HG02678 (cell line): ENCODE measurements at regions not wholly inside any gene's neighbourhood (a gene's known extent, or its start where the extent isn't known, plus 50 kb on each side); places are given as distances from the start of the nearest gene placed in this dataset.

Experiments
- ATAC-seq: cut with Tn5 transposase; IDR thresholded peaks from one replicate; pipeline ENCODE4 v1.9.1; 2021; ENCODE audit warnings: mild to moderate bottlenecking, moderate library complexity; ENCODE audit not compliant: unreplicated experiment

DNA sequence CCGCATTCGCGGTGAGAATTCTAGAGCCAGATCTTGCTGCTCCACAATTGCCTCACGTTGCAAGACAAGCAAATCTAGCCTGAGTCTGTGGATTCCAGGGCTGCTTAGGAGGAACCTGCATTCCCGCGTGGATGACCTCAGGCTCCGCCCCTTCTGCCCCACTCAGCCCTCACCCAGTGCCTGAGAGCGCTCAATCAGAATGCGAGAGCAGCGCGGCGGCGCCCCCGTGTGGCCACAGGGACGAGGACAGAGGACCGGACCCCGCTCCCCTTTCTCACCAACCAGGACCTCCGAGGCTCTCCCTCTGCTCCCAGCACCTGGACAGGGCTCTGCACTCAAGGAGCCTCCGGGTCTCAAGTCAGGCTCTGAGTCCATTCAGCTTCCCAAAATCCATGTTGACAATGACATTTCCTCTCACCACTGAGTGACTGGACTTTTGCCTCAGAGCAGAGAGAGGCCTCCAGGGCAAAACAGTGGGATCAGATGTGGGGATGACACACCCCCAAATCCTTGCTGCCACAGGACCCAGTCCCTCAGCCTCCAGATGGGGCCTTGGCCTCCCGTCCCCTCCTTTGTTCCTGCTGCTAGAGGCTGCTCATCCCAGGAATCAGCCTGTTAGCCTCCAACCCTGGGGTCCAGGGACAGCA, 52.0 kb downstream of the RPP21 start:
- peak; percentile 66 for ATAC-seq

- ATAC-seq = no peak
Measured at GRCh38 chr6:30397697-30398096, 52.7 kb downstream of the RPP21 start.

DNA sequence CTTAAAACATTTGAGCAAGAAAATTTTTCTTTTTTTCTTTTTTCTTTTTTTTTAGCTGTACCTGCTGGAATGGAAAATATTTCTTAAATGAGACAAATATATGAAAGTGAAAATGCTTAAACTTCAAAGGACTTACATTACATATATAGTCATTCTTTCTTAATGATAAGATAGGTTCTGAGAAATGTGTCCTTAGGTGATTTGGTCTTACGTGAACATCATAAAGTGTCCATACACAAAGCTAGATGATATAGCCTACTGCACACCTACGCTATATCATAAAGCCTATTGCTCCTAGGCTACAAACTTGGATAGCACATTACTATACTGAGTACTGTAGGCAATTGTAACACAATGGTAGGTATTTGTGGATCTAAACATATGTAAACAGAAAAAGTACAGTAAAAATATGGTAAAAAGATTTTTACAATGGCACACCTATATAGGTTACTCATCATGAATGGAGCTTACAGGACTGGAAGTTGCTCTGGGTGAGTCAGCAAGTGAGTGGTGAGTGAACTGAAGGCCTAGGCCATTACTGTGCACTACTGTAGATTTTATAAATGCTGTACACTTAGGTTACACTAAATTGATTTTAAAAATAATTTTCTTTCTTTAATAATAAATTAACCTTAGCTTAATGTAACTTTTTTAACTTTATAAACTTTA, 54.6 kb downstream of the RPP21 start:
- ATAC-seq = no peak

DNA sequence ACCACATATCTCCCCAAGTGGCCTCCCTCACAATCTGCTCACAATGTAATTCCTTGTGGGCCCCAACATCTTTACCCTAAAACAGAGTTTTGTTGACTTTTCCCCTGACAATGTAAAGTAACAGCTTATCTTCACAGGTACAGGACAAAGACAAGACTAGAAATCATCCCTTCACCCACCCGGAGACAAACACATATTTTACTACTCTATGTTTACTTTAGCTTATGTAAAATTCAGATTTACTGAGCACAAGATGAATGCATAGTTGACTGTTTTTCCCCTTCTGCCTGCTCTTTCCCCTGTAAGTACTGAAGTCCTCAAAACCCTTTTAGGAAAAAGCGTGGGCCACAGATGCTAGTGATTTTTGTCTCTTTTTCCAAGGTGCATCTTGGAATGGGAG, 61.0 kb downstream of the RPP21 start:
- ATAC-seq = no peak

GRCh38 chr6:30409184-30409583, 64.2 kb downstream of the RPP21 start:
- ATAC-seq = no peak

DNA sequence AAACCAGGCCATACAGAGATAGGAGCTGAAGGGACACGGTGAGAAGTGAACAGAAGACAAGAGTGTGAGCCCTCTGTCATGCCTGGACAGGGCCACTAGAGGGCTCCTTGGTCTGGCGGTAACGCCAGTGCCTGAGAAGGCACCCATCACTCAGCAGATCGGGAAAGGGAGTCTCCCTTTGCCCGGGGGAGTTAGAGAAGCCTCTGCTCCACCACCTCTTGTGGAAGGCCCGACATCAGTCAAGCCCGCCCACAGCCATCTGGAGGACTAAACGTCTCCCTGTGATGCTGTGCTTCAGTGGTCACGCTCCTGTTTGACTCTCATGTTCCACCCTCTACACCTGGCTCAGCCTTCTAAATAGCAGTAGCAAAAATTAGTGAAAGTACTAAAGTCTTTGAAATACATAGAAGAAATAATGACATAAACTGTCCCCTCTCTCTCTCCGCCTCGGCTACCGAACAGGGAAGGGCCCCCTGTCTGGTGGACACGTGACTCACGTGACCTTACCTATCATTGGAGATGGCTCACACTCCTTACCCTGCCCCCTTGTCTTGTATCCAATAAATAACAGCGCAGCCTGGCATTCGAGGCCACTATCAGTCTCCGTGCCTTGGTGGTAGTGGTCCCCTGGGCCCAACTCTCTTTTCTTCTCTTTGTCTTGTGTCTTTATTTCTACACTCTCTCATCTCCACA, 66.7 kb downstream of the RPP21 start:
- no peak for ATAC-seq

GRCh38 chr6:30418448-30418847, 70.9 kb upstream of the HLA-E start:
- no peak for ATAC-seq

DNA sequence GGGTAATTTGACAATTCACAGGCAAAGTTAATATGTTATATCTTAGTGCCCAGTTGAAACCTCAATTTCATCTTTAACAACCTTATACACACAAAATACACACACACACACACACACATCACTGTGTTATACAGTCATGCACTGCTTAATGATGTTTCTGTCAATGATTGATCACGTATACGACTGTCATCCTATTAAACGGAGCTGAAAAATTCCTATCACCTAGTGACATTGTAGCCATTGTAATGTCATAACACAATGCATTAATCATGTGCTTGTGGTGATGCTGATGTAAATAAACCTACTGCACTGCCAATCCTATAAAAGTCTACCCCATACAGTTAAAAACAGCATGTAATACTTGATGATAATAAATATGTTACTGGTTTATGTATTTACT, 64.8 kb upstream of the HLA-E start:
- no peak for ATAC-seq
